HL-60 (cell line): ENCODE measurements at regions not wholly inside any gene's neighbourhood (a gene's known extent, or its start where the extent isn't known, plus 50 kb on each side); places are given as distances from the start of the nearest gene placed in this dataset.

ENCODE experiments used
- GABPA ChIP-seq: IDR thresholded peaks from 2 replicates; pipeline ENCODE4 v1.6.1; 2012; ENCODE audit warnings: low read depth
- REST ChIP-seq: IDR thresholded peaks from 2 replicates; pipeline ENCODE4 v1.6.1; 2012; ENCODE audit warnings: low read depth; ENCODE audit not compliant: insufficient replicate concordance
- TF ChIP-seq, protein P1 (sequence below): IDR thresholded peaks from one replicate; pipeline ENCODE4 v1.5.1; 2011; ENCODE audit warnings: low read length, control low read depth, inconsistent platforms; ENCODE audit not compliant: insufficient read depth

- no peak for TF ChIP-seq GABPA
- TF ChIP-seq, protein P1, sequence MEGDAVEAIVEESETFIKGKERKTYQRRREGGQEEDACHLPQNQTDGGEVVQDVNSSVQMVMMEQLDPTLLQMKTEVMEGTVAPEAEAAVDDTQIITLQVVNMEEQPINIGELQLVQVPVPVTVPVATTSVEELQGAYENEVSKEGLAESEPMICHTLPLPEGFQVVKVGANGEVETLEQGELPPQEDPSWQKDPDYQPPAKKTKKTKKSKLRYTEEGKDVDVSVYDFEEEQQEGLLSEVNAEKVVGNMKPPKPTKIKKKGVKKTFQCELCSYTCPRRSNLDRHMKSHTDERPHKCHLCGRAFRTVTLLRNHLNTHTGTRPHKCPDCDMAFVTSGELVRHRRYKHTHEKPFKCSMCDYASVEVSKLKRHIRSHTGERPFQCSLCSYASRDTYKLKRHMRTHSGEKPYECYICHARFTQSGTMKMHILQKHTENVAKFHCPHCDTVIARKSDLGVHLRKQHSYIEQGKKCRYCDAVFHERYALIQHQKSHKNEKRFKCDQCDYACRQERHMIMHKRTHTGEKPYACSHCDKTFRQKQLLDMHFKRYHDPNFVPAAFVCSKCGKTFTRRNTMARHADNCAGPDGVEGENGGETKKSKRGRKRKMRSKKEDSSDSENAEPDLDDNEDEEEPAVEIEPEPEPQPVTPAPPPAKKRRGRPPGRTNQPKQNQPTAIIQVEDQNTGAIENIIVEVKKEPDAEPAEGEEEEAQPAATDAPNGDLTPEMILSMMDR, result no peak
- no peak for TF ChIP-seq REST
Observed at GRCh38 chr15:46416544-46416943, 781.7 kb downstream of the SQOR start.
